IMR-90 (cell line): ENCODE measurements at regions not wholly inside any gene's neighbourhood (a gene's known extent, or its start where the extent isn't known, plus 50 kb on each side); places are given as distances from the start of the nearest gene placed in this dataset.

Source experiments
- ATAC-seq: fragments of 200-7000 bp; cut with Tn5 transposase; 2 replicates; pipeline ENCODE4 v1.9.1; 2020; ENCODE audit warnings: low read depth, mild to moderate bottlenecking, moderate library complexity
- BruUV-seq: library from RNA; stranded (reverse); fragments of 400-500 nt; replicated peaks from 2 replicates; lab custom pipeline; 2021; lab: Mats Ljungman, UMichigan
- CTCF ChIA-PET: fragments of 300-600 bp; formaldehyde crosslinking; extraction: SDS; loops from one replicate; lab custom pipeline; 2021; ENCODE audit warnings: antibody characterized with exemption; lab: Yijun Ruan, JAX
- POLR2A ChIA-PET: fragments of 300-600 bp; sonication (Branson Sonifier 250); formaldehyde crosslinking; loops from one replicate; lab custom pipeline; 2022; ENCODE audit warnings: antibody characterized with exemption; ENCODE audit not compliant: unreplicated experiment; lab: Charles Lee
- DNase-seq: peaks from one replicate; pipeline ENCODE4 v3.0.0; 2013
- H2AFZ ChIP-seq: replicated peaks from 2 replicates; pipeline ENCODE3; 2013; ENCODE audit warnings: low read length, mild to moderate bottlenecking; ENCODE audit not compliant: poor library complexity
- H2AK5ac ChIP-seq: 2 replicates; pipeline ENCODE4 v1.6.1; 2013; ENCODE audit warnings: low read depth, low read length, inconsistent platforms
- H2AK9ac ChIP-seq: replicated peaks from 2 replicates; pipeline ENCODE3; 2013; ENCODE audit warnings: mild to moderate bottlenecking, low read depth, low read length, moderate library complexity; ENCODE audit not compliant: poor library complexity
- H2BK120ac ChIP-seq: 2 replicates; pipeline ENCODE4 v1.6.1; 2013; ENCODE audit warnings: low read depth, low read length, inconsistent platforms
- H2BK15ac ChIP-seq: 3 replicates; pipeline ENCODE4 v1.6.1; 2013; ENCODE audit warnings: low read depth, low read length, inconsistent platforms
- H2BK20ac ChIP-seq: 2 replicates; pipeline ENCODE4 v1.6.1; 2013; ENCODE audit warnings: low read depth, mild to moderate bottlenecking, inconsistent platforms, low read length, moderate library complexity
- H2BK5ac ChIP-seq: 2 replicates; pipeline ENCODE4 v1.6.1; 2013; ENCODE audit warnings: mild to moderate bottlenecking, low read depth, low read length, inconsistent platforms; ENCODE audit not compliant: poor library complexity, severe bottlenecking
- H3K14ac ChIP-seq: replicated peaks from 2 replicates; pipeline ENCODE4 v1.6.1; 2013; ENCODE audit warnings: low read depth, low read length, inconsistent platforms
- H3K18ac ChIP-seq: 2 replicates; pipeline ENCODE4 v1.6.1; 2013; ENCODE audit warnings: low read depth, low read length, control low read depth
- H3K23ac ChIP-seq: 2 replicates; pipeline ENCODE4 v1.6.1; 2013; ENCODE audit warnings: low read depth, low read length, inconsistent platforms
- H3K27ac ChIP-seq: 2 replicates; pipeline ENCODE4 v1.5.1; 2013; ENCODE audit warnings: mild to moderate bottlenecking, control low read depth, low read length; ENCODE audit not compliant: insufficient read depth
- H3K27me3 ChIP-seq: 2 replicates; pipeline ENCODE4 v1.6.1; 2013; ENCODE audit warnings: low read length; ENCODE audit not compliant: control insufficient read depth, insufficient read depth
- H3K36me3 ChIP-seq: 2 replicates; pipeline ENCODE4 v1.6.1; 2013; ENCODE audit warnings: low read length, mixed read lengths; ENCODE audit not compliant: control insufficient read depth, insufficient read depth
- H3K4ac ChIP-seq: 2 replicates; pipeline ENCODE4 v1.6.1; 2013; ENCODE audit warnings: low read depth, low read length, inconsistent platforms
- H3K4me1 ChIP-seq: 2 replicates; pipeline ENCODE4 v1.6.1; 2013; ENCODE audit warnings: low read length, mixed read lengths; ENCODE audit not compliant: control insufficient read depth, insufficient read depth
- H3K4me2 ChIP-seq: 2 replicates; pipeline ENCODE4 v1.6.1; 2013; ENCODE audit warnings: low read depth, mild to moderate bottlenecking, control low read depth, low read length, moderate library complexity
- H3K4me3 ChIP-seq: 2 replicates; pipeline ENCODE4 v1.5.1; 2013; ENCODE audit warnings: low read depth, mild to moderate bottlenecking, control low read depth, low read length, moderate library complexity; ENCODE audit not compliant: insufficient read depth
- H3K56ac ChIP-seq: 2 replicates; pipeline ENCODE4 v1.6.1; 2013; ENCODE audit warnings: low read length, inconsistent platforms; ENCODE audit not compliant: insufficient read depth; ENCODE audit errors: extremely low read depth
- H3K79me1 ChIP-seq, 2 experiments: 2 replicates each; pipeline ENCODE4 v1.6.1; 2013; ENCODE audit warnings: low read length in 2 of 2, inconsistent platforms in 1 of 2, low read depth in 1 of 2
- H3K9ac ChIP-seq: 2 replicates; pipeline ENCODE4 v1.6.1; 2013; ENCODE audit warnings: low read depth, low read length, control low read depth
- H3K9me1 ChIP-seq: 2 replicates; pipeline ENCODE4 v1.6.1; 2013; ENCODE audit warnings: low read length, inconsistent platforms; ENCODE audit not compliant: insufficient read depth
- H3K9me3 ChIP-seq: 2 replicates; pipeline ENCODE4 v1.6.1; 2013; ENCODE audit warnings: low read length; ENCODE audit not compliant: control insufficient read depth, insufficient read depth
- H4K20me1 ChIP-seq: 2 replicates; pipeline ENCODE4 v1.6.1; 2013; ENCODE audit warnings: low read length, inconsistent platforms; ENCODE audit not compliant: insufficient read depth
- H4K5ac ChIP-seq: 2 replicates; pipeline ENCODE4 v1.6.1; 2013; ENCODE audit warnings: mild to moderate bottlenecking, low read depth, low read length, control low read depth
- H4K8ac ChIP-seq, 2 experiments: 2 replicates each; pipeline ENCODE4 v1.6.1; 2013; ENCODE audit warnings: low read depth in 2 of 2, low read length in 2 of 2, control low read depth in 1 of 2, inconsistent platforms in 1 of 2
- H4K91ac ChIP-seq: 2 replicates; pipeline ENCODE4 v1.6.1; 2013; ENCODE audit warnings: low read depth, low read length, inconsistent platforms; ENCODE audit not compliant: insufficient read depth
- BHLHE40 ChIP-seq: fragments of 150-350 bp; IDR thresholded peaks from 2 replicates; pipeline ENCODE4 v1.6.1; 2016; ENCODE audit warnings: mild to moderate bottlenecking, low read depth, low read length
- CEBPB ChIP-seq: IDR thresholded peaks from 2 replicates; pipeline ENCODE4 v1.6.1; 2012; ENCODE audit warnings: low read depth, low read length, improper control_type of control experiment
- CHD1 ChIP-seq: IDR thresholded peaks from 2 replicates; pipeline ENCODE4 v1.6.1; 2012; ENCODE audit warnings: low read depth, low read length, improper control_type of control experiment
- CTCF ChIP-seq: conservative IDR thresholded peaks from 2 replicates; pipeline ENCODE4 v1.5.1; 2012; ENCODE audit warnings: mild to moderate bottlenecking, low read depth, low read length, improper control_type of control experiment
- ELK1 ChIP-seq: fragments of 150-350 bp; IDR thresholded peaks from 2 replicates; pipeline ENCODE4 v1.6.1; 2016; ENCODE audit warnings: low read depth, mild to moderate bottlenecking, low read length, moderate library complexity, borderline replicate concordance
- FOS ChIP-seq: fragments of 150-350 bp; IDR thresholded peaks from 2 replicates; pipeline ENCODE4 v1.6.1; 2016; ENCODE audit warnings: low read depth, low read length
- MAFK ChIP-seq: IDR thresholded peaks from 2 replicates; pipeline ENCODE4 v1.6.1; 2012; ENCODE audit warnings: low read depth, low read length, improper control_type of control experiment
- MAZ ChIP-seq: IDR thresholded peaks from 2 replicates; pipeline ENCODE4 v1.6.1; 2012; ENCODE audit warnings: low read depth, mild to moderate bottlenecking, low read length, improper control_type of control experiment, moderate library complexity, borderline replicate concordance
- MXI1 ChIP-seq: IDR thresholded peaks from 2 replicates; pipeline ENCODE4 v1.6.1; 2012; ENCODE audit warnings: low read depth, mild to moderate bottlenecking, low read length, moderate library complexity, borderline replicate concordance
- NFE2L2 ChIP-seq: fragments of 150-350 bp; IDR thresholded peaks from 2 replicates; pipeline ENCODE4 v1.6.1; 2016; ENCODE audit warnings: low read depth, mild to moderate bottlenecking, low read length
- POLR2A ChIP-seq: IDR thresholded peaks from 2 replicates; pipeline ENCODE4 v1.6.1; 2012; ENCODE audit warnings: mild to moderate bottlenecking, low read depth, low read length
- RAD21 ChIP-seq: IDR thresholded peaks from 2 replicates; pipeline ENCODE4 v1.6.1; 2012; ENCODE audit warnings: low read length, improper control_type of control experiment
- RCOR1 ChIP-seq: IDR thresholded peaks from 2 replicates; pipeline ENCODE4 v1.6.1; 2012; ENCODE audit warnings: mild to moderate bottlenecking, low read length, improper control_type of control experiment; ENCODE audit not compliant: insufficient replicate concordance
- RFX5 ChIP-seq: IDR thresholded peaks from 2 replicates; pipeline ENCODE4 v1.8.0; 2012; ENCODE audit warnings: low read depth, mild to moderate bottlenecking, low read length, moderate library complexity
- SMC3 ChIP-seq: fragments of 150-350 bp; IDR thresholded peaks from 2 replicates; pipeline ENCODE4 v1.6.1; 2016; ENCODE audit warnings: low read depth, mild to moderate bottlenecking, antibody characterized with exemption, low read length, moderate library complexity
- WGBS, 2 experiments: methylation state at CpG; one replicate each; pipeline versions ENCODE4 v1.1.5 to v1.1.7; 2013; ENCODE audit warnings: missing lambda C conversion rate in 2 of 2; ENCODE audit not compliant: insufficient read length in 1 of 2; ENCODE audit errors: extremely low coverage in 2 of 2; 5-methylcytosine and 5-hydroxymethylcytosine counted together
- dilution Hi-C: fragments of 300-500 bp; cut with HindIII; formaldehyde crosslinking; loops from one replicate; pipeline ENCODE4 v1.14.3; 2018; ENCODE audit warnings: low sequenced_read_pairs; ENCODE audit not compliant: unreplicated experiment
- in situ Hi-C: fragments of 300-500 bp; cut with MboI; formaldehyde crosslinking; loops from 3 replicates; pipeline ENCODE4 v1.14.3; 2019; ENCODE audit warnings: low sequenced_read_pairs, inconsistent platforms, mixed read lengths
- intact Hi-C: fragments of 100-400 bp; cut with micrococcal nuclease; formaldehyde crosslinking; loops from 2 replicates; pipeline ENCODE4 v1.10.0; 2022

- Histone ChIP-seq H2BK120ac (no peak overlapping the region), H3K27me3 (no peaks in the 10 kb centered on the region; the same call in 1 of the 2 replicates), H3K4ac (no peak overlapping the region), H3K14ac (0 out of 2 replicates have a peak overlapping the region, but pooled peaks have one; percentile 26), H3K4me2 (no peak overlapping the region), H2AK5ac (no peak overlapping the region), H4K20me1 (no peaks in the 10 kb centered on the region), H2BK20ac (no peak overlapping the region), H3K23ac (no peak overlapping the region), H2AFZ (no peak overlapping the region), H3K36me3 (no peaks in the 10 kb centered on the region), H3K79me1 (no peaks in the 10 kb centered on the region), H3K4me3 (no peak overlapping the region), H3K18ac (no peak overlapping the region), H2AK9ac (no peak overlapping the region), H4K91ac (no peak overlapping the region), H3K9me3 (no peaks in the 10 kb centered on the region), H4K8ac (no peak overlapping the region), H2BK5ac (no peak overlapping the region), H4K5ac (no peak overlapping the region), H3K56ac (no peak overlapping the region), H3K27ac (no peak overlapping the region), H2BK15ac (no peak overlapping the region), H3K9ac (no peak overlapping the region), H3K9me1 (no peaks in the 10 kb centered on the region), H3K4me1 (no peaks in the 10 kb centered on the region)
- dilution Hi-C loops (no loop called here), in situ Hi-C loops (no loop called here), intact Hi-C loops (no loop called here)
- WGBS, 2 experiments: no CpG with 5 or more reads among the region's 5 CpGs
- ATAC-seq (peak; percentile 56; the same call in 1 of the 2 replicates), DNase-seq (peak; percentile 41)
- CTCF ChIA-PET: no interaction called here
- POLR2A ChIA-PET: no interaction called here
- no TSS peak for BruUV-seq
- TF ChIP-seq CEBPB (no peak), RAD21 (no peak), POLR2A (no peak), RFX5 (no peak), FOS (no peak), ELK1 (no peak), RCOR1 (no peak), MAZ (no peak), NFE2L2 (no peak), CHD1 (no peak), CTCF (no peak), MXI1 (no peak), MAFK (no peak), SMC3 (no peak), BHLHE40 (no peak)
Observed at GRCh38 chr2:168343586-168343985, 96.2 kb upstream of the STK39 start.
